ENCODE measurements at regions not wholly inside any gene's neighbourhood (a gene's known extent, or its start where the extent isn't known, plus 50 kb on each side); places are given as distances from the start of the nearest gene placed in this dataset.

DNA sequence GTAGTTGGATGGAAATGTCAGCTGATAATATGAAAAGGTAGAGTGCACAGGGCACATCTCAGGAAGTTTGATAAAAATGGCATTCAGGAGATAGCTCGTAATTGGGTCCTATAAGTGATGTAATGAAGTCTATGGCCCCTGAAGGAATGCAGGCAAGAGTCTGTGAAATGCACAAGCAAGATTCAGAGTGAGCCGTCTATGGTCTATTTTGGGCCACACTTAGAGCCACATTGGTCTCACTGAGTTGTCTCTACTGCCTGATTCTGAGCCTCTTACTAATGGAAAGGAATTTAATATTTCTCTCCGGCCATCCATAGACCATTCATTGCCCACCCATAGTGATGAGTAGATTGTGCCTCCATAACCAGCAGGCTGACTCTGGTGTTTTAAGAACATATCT, 111.3 kb upstream of the KCNN2 start:
- no peak for DNase-seq (ENCODE audit: low spot score)

DNA sequence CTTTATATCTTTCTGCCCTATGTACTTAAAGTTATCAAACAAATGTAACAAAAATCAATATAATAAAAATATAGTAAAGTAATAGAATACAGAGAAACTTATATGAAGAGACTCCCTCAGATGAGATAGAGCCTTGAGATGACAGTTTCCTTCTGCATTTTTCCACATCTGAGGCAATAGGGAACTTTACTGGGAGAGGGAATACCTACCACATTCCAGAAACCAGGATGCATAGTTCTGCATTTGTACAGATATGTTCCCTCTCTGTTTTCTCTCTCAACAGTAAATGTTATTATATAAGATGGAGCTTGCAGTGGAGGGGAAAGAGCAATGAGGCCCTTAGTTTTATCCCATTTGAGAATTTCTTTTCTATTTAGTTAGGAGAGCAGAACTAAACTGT, 109.6 kb upstream of the KCNN2 start:
- no peak for DNase-seq (ENCODE audit: low spot score)

DNA sequence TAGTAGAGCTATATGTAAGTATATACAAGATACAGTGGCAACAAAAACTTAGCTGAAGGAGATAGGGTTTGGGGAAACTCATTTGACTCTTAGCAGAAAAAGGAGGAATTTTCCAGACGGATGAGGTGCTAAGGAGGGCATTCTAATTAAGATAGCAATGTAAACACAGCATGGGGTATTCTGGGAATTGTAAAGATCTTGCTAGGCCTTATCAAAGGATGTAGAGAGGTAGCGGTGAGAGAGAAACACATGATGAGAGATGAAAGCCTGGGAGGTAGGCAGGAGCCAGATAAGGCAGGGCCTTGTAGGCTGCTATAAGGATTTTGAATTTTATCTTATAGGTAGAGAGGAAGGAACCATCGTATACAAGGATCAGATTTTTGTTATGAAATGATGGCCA, 106.6 kb upstream of the KCNN2 start:
- no peak for DNase-seq (ENCODE audit: low spot score)

- no peak for DNase-seq (ENCODE audit: low spot score)
Observed at GRCh38 chr5:114261989-114262388, 99.9 kb upstream of the KCNN2 start.

DNA sequence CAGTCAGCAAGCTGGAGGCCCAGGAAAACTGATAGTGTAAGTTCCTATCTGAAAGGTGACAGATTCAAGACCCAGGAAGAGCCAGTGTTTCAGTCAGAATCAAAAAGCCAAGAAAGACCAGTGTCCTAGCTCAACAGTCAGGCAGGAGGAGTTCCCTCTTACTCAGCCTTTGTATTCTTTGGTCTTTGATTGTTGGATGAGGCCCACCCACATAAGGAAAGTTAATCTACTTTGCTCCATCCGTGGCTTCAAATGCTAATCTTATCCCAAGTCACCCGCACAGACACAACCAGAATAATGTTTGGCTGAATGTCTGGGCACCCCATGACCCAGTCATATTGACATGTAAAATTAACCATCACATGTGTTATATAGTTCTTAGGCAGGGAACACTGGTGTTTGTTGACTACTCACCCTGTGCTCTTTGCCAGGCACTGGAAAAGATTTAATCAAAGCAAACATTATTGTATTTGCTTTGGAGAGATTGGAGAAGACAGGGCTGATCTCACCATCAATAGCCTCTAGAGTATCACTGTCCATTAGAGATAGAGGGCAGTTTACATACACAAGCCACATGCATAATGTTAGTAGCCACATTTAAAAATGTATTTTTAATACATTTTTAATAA, 96.3 kb upstream of the KCNN2 start:
- no peak for DNase-seq (ENCODE audit: low spot score)

DNA sequence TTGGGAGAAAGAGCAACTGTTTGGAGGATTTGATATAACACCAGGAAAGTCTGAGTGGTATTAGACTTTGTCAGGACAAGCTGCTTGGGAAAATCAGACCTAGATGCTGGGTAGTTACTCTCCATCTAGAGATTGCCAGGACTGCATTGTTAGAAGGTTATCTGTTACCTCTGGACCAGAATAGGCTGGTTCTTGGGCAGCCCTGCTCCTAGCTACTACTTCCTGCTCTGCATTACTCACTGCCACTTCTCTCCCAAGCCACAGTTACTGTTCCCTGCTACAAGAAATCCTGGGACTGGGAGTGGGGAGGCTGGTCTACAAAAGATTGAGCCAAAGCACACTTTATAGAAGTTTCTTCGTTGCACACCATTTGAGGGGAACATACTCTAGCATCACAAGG, 95.5 kb upstream of the KCNN2 start:
- DNase-seq (ENCODE audit: low spot score) = no peak

DNA sequence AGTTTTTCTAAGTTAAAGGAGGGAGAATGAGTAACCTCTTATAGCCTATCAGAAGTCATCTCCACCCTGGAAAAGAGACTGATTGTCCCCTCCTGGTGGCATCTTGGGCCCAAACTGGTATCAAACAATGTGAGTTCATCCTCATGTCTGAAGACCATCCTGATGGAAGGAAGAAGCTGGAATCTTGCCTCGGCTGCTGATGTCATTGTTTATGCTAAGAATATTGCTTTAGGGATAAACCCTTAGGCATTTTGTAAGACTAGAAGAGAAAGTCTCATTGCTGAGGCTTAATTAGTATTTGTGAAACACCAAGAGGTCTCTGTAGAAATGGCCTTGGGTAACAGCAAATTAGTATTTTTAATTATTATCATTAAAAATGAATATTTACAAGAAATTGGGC, 65.7 kb upstream of the KCNN2 start:
- DNase-seq (ENCODE audit: low spot score) = no peak

GRCh38 chr5:114297915-114298314, 64.0 kb upstream of the KCNN2 start:
- no peak for DNase-seq (ENCODE audit: low spot score)

GRCh38 chr5:114305402-114306207, 56.3 kb upstream of the KCNN2 start:
- peak; percentile 2 for DNase-seq (ENCODE audit: low spot score)

DNA sequence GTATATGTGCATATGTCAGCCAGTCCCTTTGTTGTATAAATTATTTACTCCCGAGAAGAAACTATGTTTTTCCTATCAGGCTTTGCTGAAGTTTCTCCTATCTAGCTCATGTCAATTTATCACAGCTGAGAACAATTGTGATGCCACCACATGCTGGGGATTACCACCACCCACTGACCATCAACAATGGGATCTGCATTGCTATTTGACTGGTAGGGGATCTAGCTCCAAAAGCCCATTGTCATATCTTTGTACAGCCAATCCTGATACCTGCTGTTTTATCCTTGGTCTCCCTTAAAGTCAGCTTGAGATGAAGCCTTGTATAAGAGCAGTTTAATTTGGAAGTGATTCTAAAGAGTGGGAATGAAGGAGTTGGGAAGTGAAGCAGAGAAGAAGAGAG, 53.9 kb upstream of the KCNN2 start:
- DNase-seq (ENCODE audit: low spot score) = no peak

DNA sequence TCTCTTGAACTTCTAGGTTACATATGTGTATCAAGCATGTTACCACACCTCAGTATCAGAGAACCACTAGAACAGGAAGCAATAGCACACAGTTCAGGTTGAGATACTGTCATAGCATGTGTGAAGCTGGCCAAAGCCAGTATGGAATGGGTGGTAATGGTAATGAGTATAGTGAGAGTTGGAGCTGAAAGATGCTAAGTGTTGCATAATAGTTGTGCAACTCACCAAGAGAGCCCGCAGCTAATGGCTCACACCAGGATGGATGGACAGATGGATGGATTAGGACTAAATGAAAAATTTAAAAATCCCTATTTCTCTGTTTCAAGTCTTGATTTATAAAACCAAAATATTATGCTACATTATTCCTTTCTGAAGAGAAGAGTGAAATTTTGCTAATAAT, 53.4 kb upstream of the KCNN2 start:
- no peak for DNase-seq (ENCODE audit: low spot score)

DNA sequence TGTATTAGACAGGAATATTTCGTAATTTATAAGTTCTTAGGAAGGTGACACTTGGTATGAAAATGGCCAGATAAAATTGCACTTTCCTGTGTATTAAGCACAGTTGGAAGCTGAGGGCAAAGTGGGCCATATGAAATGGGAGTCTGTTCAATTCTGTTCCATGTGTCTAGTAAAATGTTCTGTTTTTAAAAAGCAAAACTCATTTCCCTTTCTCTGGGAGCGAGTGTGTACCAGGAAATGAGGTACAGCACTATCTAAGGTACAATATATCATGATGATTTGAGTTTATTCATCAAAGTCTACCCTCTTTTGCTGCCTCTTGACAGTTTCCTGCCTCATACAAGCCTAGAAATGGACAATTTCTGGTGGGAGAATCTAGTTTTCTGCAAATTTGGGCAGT, 51.2 kb upstream of the KCNN2 start:
- DNase-seq (ENCODE audit: low spot score) = no peak

- DNase-seq (ENCODE audit: low spot score) = no peak
Observed at GRCh38 chr5:114311281-114311680, 50.6 kb upstream of the KCNN2 start.

- DNase-seq (ENCODE audit: low spot score) = no peak
Observed at GRCh38 chr5:114311968-114312367, 49.9 kb upstream of the KCNN2 start.
